Endothelial cell of umbilical vein (primary cell): ENCODE measurements at regions not wholly inside any gene's neighbourhood (a gene's known extent, or its start where the extent isn't known, plus 50 kb on each side); places are given as distances from the start of the nearest gene placed in this dataset.
"Not testable (repeated sequence)": the region's sequence is repeated elsewhere in the genome, so short reads cannot be mapped to it uniquely, and the experiment has no call there.

Experiments used
- BruUV-seq: library from RNA; stranded (reverse); fragments of 400-500 nt; replicated peaks from 2 replicates; lab custom pipeline; 2021; lab: Mats Ljungman, UMichigan
- CTCF ChIA-PET: fragments of 300-600, 350-600 bp; sonication (Branson Sonifier 250); formaldehyde crosslinking; loops from one replicate; lab custom pipeline; 2021; ENCODE audit warnings: antibody characterized with exemption, inconsistent platforms; lab: Charles Lee
- POLR2A ChIA-PET: fragments of 300-600, 350-600 bp; sonication (Branson Sonifier 250); formaldehyde crosslinking; loops from one replicate; lab custom pipeline; 2021; ENCODE audit warnings: antibody characterized with exemption, inconsistent platforms; lab: Charles Lee
- DNase-seq: peaks from one replicate; pipeline ENCODE4 v3.0.0-alpha.2; 2011; ENCODE audit warnings: low read depth, low spot score
- FAIRE-seq: peaks from 2 replicates; lab custom pipeline; 2011; peaks lifted over from hg19 to GRCh38; lab: Jason Lieb, UNC
- H2AFZ ChIP-seq: 2 replicates; pipeline ENCODE4 v1.6.0; 2012; ENCODE audit warnings: low read depth, low read length, control low read depth, inconsistent platforms
- H3K27ac ChIP-seq: 2 replicates; pipeline ENCODE4 v1.5.1; 2011; ENCODE audit warnings: low read depth, mild to moderate bottlenecking, control low read depth, low read length, moderate library complexity; ENCODE audit not compliant: insufficient read depth
- H3K27me3 ChIP-seq, 2 experiments: 2 replicates each; pipeline versions ENCODE4 v1.6.0 to v1.6.1; 2011; ENCODE audit warnings: low read length in 2 of 2, mixed read lengths in 1 of 2; ENCODE audit not compliant: control insufficient read depth in 2 of 2, insufficient read depth in 2 of 2
- H3K36me3 ChIP-seq, 2 experiments: 2 replicates in 1 of 2; 3 replicates in 1 of 2; pipeline ENCODE4 v1.5.1; 2011; ENCODE audit warnings: low read length in 2 of 2, mild to moderate bottlenecking in 1 of 2, moderate library complexity in 1 of 2; ENCODE audit not compliant: control insufficient read depth in 2 of 2, insufficient read depth in 2 of 2; ENCODE audit errors: extremely low read depth in 1 of 2
- H3K4me1 ChIP-seq: 3 replicates; pipeline ENCODE4 v1.5.1; 2011; ENCODE audit warnings: mild to moderate bottlenecking, low read length; ENCODE audit not compliant: control insufficient read depth, insufficient read depth; ENCODE audit errors: extremely low read depth
- H3K4me2 ChIP-seq: 2 replicates; pipeline ENCODE4 v1.6.1; 2011; ENCODE audit warnings: low read length, control low read depth, mixed read lengths; ENCODE audit not compliant: insufficient read depth
- H3K4me3 ChIP-seq, 3 experiments: fragments of 200-600 bp in 1 of 3; sonication (generic), shearing (Covaris generic) in 1 of 3; replicated peaks in 1 of 3; 2 replicates each; pipeline ENCODE4 v1.5.1; 2011 to 2016; ENCODE audit warnings: control low read depth in 3 of 3, low read length in 3 of 3, mild to moderate bottlenecking in 2 of 3, inconsistent platforms in 1 of 3, low read depth in 1 of 3, moderate library complexity in 1 of 3; ENCODE audit not compliant: insufficient read depth in 1 of 3
- H3K79me2 ChIP-seq: 2 replicates; pipeline ENCODE4 v1.6.0; 2012; ENCODE audit warnings: low read length, inconsistent platforms; ENCODE audit not compliant: control insufficient read depth, insufficient read depth
- H3K9ac ChIP-seq: replicated peaks from 2 replicates; pipeline ENCODE3; 2011; ENCODE audit warnings: low read length, control low read depth; ENCODE audit not compliant: insufficient read depth; ENCODE audit errors: extremely low read depth
- H3K9me1 ChIP-seq: replicated peaks from 3 replicates; pipeline ENCODE4 v1.6.0; 2011; ENCODE audit warnings: mild to moderate bottlenecking, low read length; ENCODE audit not compliant: control insufficient read depth, insufficient read depth; ENCODE audit errors: extremely low read depth
- H3K9me3 ChIP-seq: replicated peaks from 2 replicates; pipeline ENCODE4 v1.5.1; 2012; ENCODE audit warnings: low read length, inconsistent platforms; ENCODE audit not compliant: control insufficient read depth, insufficient read depth
- H4K20me1 ChIP-seq: replicated peaks from 2 replicates; pipeline ENCODE3; 2011; ENCODE audit warnings: mild to moderate bottlenecking, low read length; ENCODE audit not compliant: control insufficient read depth, insufficient read depth; ENCODE audit errors: extremely low read depth
- CTCF ChIP-seq, 2 donors: IDR thresholded peaks; 1 replicate in 1 of 2; 2 replicates in 1 of 2; pipeline ENCODE4 v1.5.1; 2011; ENCODE audit warnings: low read length in 2 of 2, mild to moderate bottlenecking in 2 of 2, moderate library complexity in 2 of 2, control low read depth in 1 of 2, inconsistent platforms in 1 of 2, low read depth in 1 of 2; ENCODE audit not compliant: insufficient read depth in 1 of 2; ENCODE audit errors: extremely low read depth in 1 of 2
- EZH2 ChIP-seq: IDR thresholded peaks from 2 replicates; pipeline ENCODE4 v1.6.1; 2012; ENCODE audit warnings: borderline replicate concordance, low read depth, mild to moderate bottlenecking, moderate library complexity, low read length, inconsistent platforms; ENCODE audit not compliant: severe bottlenecking
- FOS ChIP-seq: IDR thresholded peaks from 2 replicates; pipeline ENCODE4 v1.6.1; 2011; ENCODE audit warnings: mild to moderate bottlenecking, low read length, moderate library complexity, borderline replicate concordance; ENCODE audit not compliant: insufficient read depth
- GATA2 ChIP-seq: IDR thresholded peaks from 2 replicates; pipeline ENCODE4 v1.7.0; 2011; ENCODE audit warnings: low read depth, mild to moderate bottlenecking, moderate library complexity, mixed read lengths, low read length; ENCODE audit not compliant: insufficient read length, insufficient read depth
- JUN ChIP-seq: IDR thresholded peaks from 2 replicates; pipeline ENCODE4 v1.6.1; 2011; ENCODE audit warnings: borderline replicate concordance, low read depth; ENCODE audit not compliant: insufficient read length, insufficient read depth
- MAX ChIP-seq: IDR thresholded peaks from 2 replicates; pipeline ENCODE4 v1.6.1; 2011; ENCODE audit not compliant: insufficient read depth, insufficient read length
- MYC ChIP-seq: IDR thresholded peaks from one replicate; pipeline ENCODE4 v1.6.1; 2011; ENCODE audit warnings: mild to moderate bottlenecking, low read depth, low read length
- POLR2A ChIP-seq: IDR thresholded peaks from 2 replicates; pipeline ENCODE4 v1.6.1; 2012; ENCODE audit warnings: low read depth, mild to moderate bottlenecking, control low read depth, low read length
- POLR2AphosphoS5 ChIP-seq: IDR thresholded peaks from 2 replicates; pipeline ENCODE4 v1.6.1; 2012; ENCODE audit warnings: low read depth, mild to moderate bottlenecking, control low read depth, low read length, moderate library complexity; ENCODE audit not compliant: insufficient read depth
- dilution Hi-C: fragments of 300-500 bp; cut with MboI; formaldehyde crosslinking; loops from one replicate; pipeline ENCODE4 v1.15.0; 2019; ENCODE audit warnings: low sequenced_read_pairs; ENCODE audit not compliant: extremely low pct_ligation_motif_present
- intact Hi-C: fragments of 100-400 bp; cut with micrococcal nuclease; formaldehyde crosslinking; loops from one replicate; pipeline ENCODE4 v1.10.0; 2022

DNA sequence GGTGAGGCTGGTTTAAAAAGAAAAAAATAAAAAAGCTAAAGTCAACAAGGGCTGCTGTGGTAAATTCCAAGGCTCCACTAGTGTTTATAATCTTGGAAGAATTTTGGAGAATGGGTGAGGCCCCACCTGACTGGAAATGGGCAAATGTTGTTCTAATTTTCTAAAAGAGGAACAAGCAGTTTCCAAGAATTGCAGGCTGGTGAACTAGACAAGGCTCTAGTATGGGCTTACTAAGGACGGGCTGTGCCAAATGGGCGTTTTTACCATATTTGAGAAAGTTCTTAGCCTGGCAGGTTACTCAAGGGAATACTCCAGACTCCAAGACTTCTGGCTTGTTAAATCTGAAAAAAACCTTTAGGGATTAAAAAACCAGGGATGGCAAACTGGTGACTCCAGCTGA is 67.0 kb upstream of the ABHD2 start:
- Histone ChIP-seq H3K9ac (no peak overlapping the region), H3K27ac (no peak overlapping the region), H3K4me3 (no peak overlapping the region), H3K4me1 (no peaks in the 10 kb centered on the region), H3K36me3 (no peaks in the 10 kb centered on the region), H2AFZ (no peak overlapping the region), H3K4me2 (no peak overlapping the region), H4K20me1 (no peaks in the 10 kb centered on the region), H3K9me1 (no peaks in the 10 kb centered on the region), H3K27me3 (peaks cover 6 to 14% of the 10 kb centered on the region in 2 experiments), H3K79me2 (no peaks in the 10 kb centered on the region), H3K9me3 (no peaks in the 10 kb centered on the region)
- ChIA-PET POLR2A (no interaction called here), CTCF (interaction anchor here (0.9 to 4.8 kb wide), 4 partner anchors 117 to 157 kb away, joined by 3 to 82 read pairs (median 8); no protein-coding TSS in a partner anchor)
- TF ChIP-seq MAX: no peak
- no peak for TF ChIP-seq EZH2
- no peak for TF ChIP-seq JUN
- TF ChIP-seq POLR2AphosphoS5: no peak
- no peak for TF ChIP-seq GATA2
- TF ChIP-seq CTCF (IDR thresholded peaks at IDR 0.05; ENCODE audit: extremely low read depth in 1 of 2, insufficient read depth in 1 of 2, low read depth in 1 of 2, low read length in 2 of 2): no peak
- TF ChIP-seq POLR2A: no peak
- TF ChIP-seq MYC: no peak
- TF ChIP-seq FOS: no peak
- DNase-seq: no peak
- dilution Hi-C loops: no loop called here
- BruUV-seq: no TSS peak
- intact Hi-C loops: no loop called here
- FAIRE-seq: no peak

- CTCF ChIA-PET: interaction anchor here (0.9 to 1.9 kb wide), 6 partner anchors 12 to 156 kb away, joined by 3 to 13 read pairs (median 4); no protein-coding TSS in a partner anchor
- not testable (repeated sequence) for FAIRE-seq
Observed at GRCh38 chr15:89021886-89022285, 66.4 kb upstream of the ABHD2 start.

More at GRCh38 chr15:89021886-89022285, 66.4 kb upstream of the ABHD2 start:
- H3K27me3 ChIP-seq, intact Hi-C loops, H3K79me2 ChIP-seq, H3K36me3 ChIP-seq, H3K4me3 ChIP-seq, H2AFZ ChIP-seq, H3K9ac ChIP-seq, H3K4me1 ChIP-seq, H3K27ac ChIP-seq, H4K20me1 ChIP-seq, dilution Hi-C loops, H3K9me1 ChIP-seq, DNase-seq, H3K4me2 ChIP-seq, H3K9me3 ChIP-seq, POLR2A ChIA-PET, BruUV-seq: not testable (repeated sequence)
